GM18498 (cell line): ENCODE measurements at regions not wholly inside any gene's neighbourhood (a gene's known extent, or its start where the extent isn't known, plus 50 kb on each side); places are given as distances from the start of the nearest gene placed in this dataset.
"Not testable (repeated sequence)": the region's sequence is repeated elsewhere in the genome, so short reads cannot be mapped to it uniquely, and the experiment has no call there.

Experiments used
- ATAC-seq: cut with Tn5 transposase; IDR thresholded peaks from one replicate; pipeline ENCODE4 v1.9.1; 2021; ENCODE audit warnings: mild to moderate bottlenecking, moderate library complexity; ENCODE audit not compliant: unreplicated experiment

GRCh38 chr3:106070187-106070586, 201.4 kb upstream of the CBLB start:
- no peak for ATAC-seq

- ATAC-seq: no peak
These were observed 202.5 kb upstream of the CBLB start for GRCh38 chr3:106071306-106071705.

GRCh38 chr3:106072596-106072995, 203.8 kb upstream of the CBLB start:
- ATAC-seq: not testable (repeated sequence)

- not testable (repeated sequence) for ATAC-seq
These were observed 205.0 kb upstream of the CBLB start for GRCh38 chr3:106073806-106074205.

- ATAC-seq: not testable (repeated sequence)
These were observed 206.9 kb upstream of the CBLB start for GRCh38 chr3:106075731-106076130.

GRCh38 chr3:106078635-106079034, 209.8 kb upstream of the CBLB start:
- no peak for ATAC-seq

GRCh38 chr3:106082616-106083015, 213.8 kb upstream of the CBLB start:
- ATAC-seq: no peak

GRCh38 chr3:106083207-106083606, 214.4 kb upstream of the CBLB start:
- peak; percentile 67 for ATAC-seq

- ATAC-seq: no peak
These were observed 215.0 kb upstream of the CBLB start for GRCh38 chr3:106083854-106084253.

- no peak for ATAC-seq
These were observed 217.2 kb upstream of the CBLB start for GRCh38 chr3:106086038-106086437.

- ATAC-seq: no peak
These were observed 217.8 kb upstream of the CBLB start for GRCh38 chr3:106086636-106087035.

GRCh38 chr3:106088304-106088703, 219.5 kb upstream of the CBLB start:
- ATAC-seq: no peak

GRCh38 chr3:106088899-106089298, 220.1 kb upstream of the CBLB start:
- no peak for ATAC-seq

GRCh38 chr3:106089806-106090205, 221.0 kb upstream of the CBLB start:
- ATAC-seq: no peak

GRCh38 chr3:106092792-106093191, 224.0 kb upstream of the CBLB start:
- no peak for ATAC-seq

GRCh38 chr3:106093616-106094015, 224.8 kb upstream of the CBLB start:
- ATAC-seq: no peak

- ATAC-seq: no peak
These were observed 229.1 kb upstream of the CBLB start for GRCh38 chr3:106097817-106098435.

- ATAC-seq: no peak
These were observed 234.6 kb upstream of the CBLB start for GRCh38 chr3:106103383-106103782.

GRCh38 chr3:106104078-106104477, 235.3 kb upstream of the CBLB start:
- no peak for ATAC-seq

GRCh38 chr3:106108925-106109324, 240.1 kb upstream of the CBLB start:
- ATAC-seq: no peak

GRCh38 chr3:106112561-106112960, 243.7 kb upstream of the CBLB start:
- ATAC-seq: not testable (repeated sequence)

GRCh38 chr3:106113747-106114146, 244.9 kb upstream of the CBLB start:
- no peak for ATAC-seq

- no peak for ATAC-seq
These were observed 245.4 kb upstream of the CBLB start for GRCh38 chr3:106114220-106114619.
